CD14-positive monocyte (primary cell): ENCODE measurements at regions not wholly inside any gene's neighbourhood (a gene's known extent, or its start where the extent isn't known, plus 50 kb on each side); places are given as distances from the start of the nearest gene placed in this dataset.
A peak's percentile ranks its signal among the peaks of the same experiment; 100 is the strongest.

ENCODE experiments used
- DNase-seq, 3 donors: peaks; one replicate each; pipeline ENCODE4 v3.0.0-alpha.2; 2011 to 2022
- H2AFZ ChIP-seq: 2 replicates; pipeline ENCODE4 v1.6.0; 2012; ENCODE audit warnings: mild to moderate bottlenecking, low read depth, low read length, inconsistent platforms; ENCODE audit not compliant: insufficient read depth, poor library complexity, severe bottlenecking
- H3K27ac ChIP-seq, 2 donors: 1 replicate in 1 of 2; 2 replicates in 1 of 2; pipeline ENCODE4 v1.5.1; 2012 to 2013; ENCODE audit warnings: low read length in 2 of 2, control low read depth in 1 of 2, inconsistent platforms in 1 of 2, low read depth in 1 of 2, mild to moderate bottlenecking in 1 of 2
- H3K27me3 ChIP-seq, 2 donors: one replicate each; pipeline versions ENCODE4 v1.6.0 to v1.6.1; 2011 to 2013; ENCODE audit warnings: low read length in 2 of 2; ENCODE audit not compliant: control insufficient read depth in 2 of 2, insufficient read depth in 2 of 2
- H3K36me3 ChIP-seq, 2 donors: replicated peaks in 1 of 2; 1 replicate in 1 of 2; 2 replicates in 1 of 2; pipeline versions ENCODE4 v1.5.1 to v1.6.1; 2012 to 2013; ENCODE audit warnings: low read length in 2 of 2, control low read depth in 1 of 2, inconsistent platforms in 1 of 2, mild to moderate bottlenecking in 1 of 2; ENCODE audit not compliant: insufficient read depth in 2 of 2, control insufficient read depth in 1 of 2
- H3K4me1 ChIP-seq, 2 donors: 1 replicate in 1 of 2; 2 replicates in 1 of 2; pipeline versions ENCODE4 v1.5.1 to v1.6.1; 2012 to 2013; ENCODE audit warnings: low read length in 2 of 2, control low read depth in 1 of 2, inconsistent platforms in 1 of 2, mild to moderate bottlenecking in 1 of 2, moderate library complexity in 1 of 2; ENCODE audit not compliant: insufficient read depth in 2 of 2, control insufficient read depth in 1 of 2
- H3K4me2 ChIP-seq: replicated peaks from 2 replicates; pipeline ENCODE3; 2012; ENCODE audit warnings: low read length, moderate library complexity, mild to moderate bottlenecking; ENCODE audit not compliant: poor library complexity, severe bottlenecking; ENCODE audit errors: extremely low read depth
- H3K4me3 ChIP-seq, 3 experiments: fragments of 200-600 bp in 1 of 3; sonication (generic) in 1 of 3; replicated peaks in 1 of 3; 1 replicate in 2 of 3; 2 replicates in 1 of 3; pipeline ENCODE4 v1.5.1; 2011 to 2013; ENCODE audit warnings: low read length in 3 of 3, mild to moderate bottlenecking in 3 of 3, control low read depth in 2 of 3, low read depth in 2 of 3, inconsistent platforms in 1 of 3, moderate library complexity in 1 of 3
- H3K79me2 ChIP-seq: 2 replicates; pipeline ENCODE4 v1.6.0; 2012; ENCODE audit warnings: mild to moderate bottlenecking, control low read depth, inconsistent platforms, low read length, moderate library complexity; ENCODE audit not compliant: insufficient read depth
- H3K9ac ChIP-seq: 2 replicates; pipeline ENCODE4 v1.6.0; 2017; ENCODE audit warnings: low read length, mild to moderate bottlenecking; ENCODE audit not compliant: insufficient read depth, poor library complexity, severe bottlenecking
- H3K9me3 ChIP-seq, 2 donors: replicated peaks in 1 of 2; 1 replicate in 1 of 2; 2 replicates in 1 of 2; pipeline versions ENCODE4 v1.5.1 to v1.6.1; 2012 to 2013; ENCODE audit warnings: low read length in 2 of 2, control low read depth in 1 of 2; ENCODE audit not compliant: control insufficient read depth in 1 of 2, insufficient read depth in 1 of 2
- H4K20me1 ChIP-seq: 2 replicates; pipeline ENCODE4 v1.6.0; 2012; ENCODE audit warnings: mild to moderate bottlenecking, low read length, control low read depth, moderate library complexity; ENCODE audit not compliant: insufficient read depth
- H3K27ac Mint-ChIP-seq, 7 donors: one replicate each; pipeline ENCODE4 v1.8.0; 2020; ENCODE audit warnings: mild to moderate bottlenecking in 7 of 7, mixed read lengths in 7 of 7, moderate library complexity in 6 of 7, inconsistent platforms in 2 of 7
- H3K27me3 Mint-ChIP-seq, 3 donors: one replicate each; pipeline ENCODE4 v1.8.0; 2021 to 2022; ENCODE audit warnings: low read depth in 3 of 3, mild to moderate bottlenecking in 3 of 3, mixed read lengths in 3 of 3, moderate library complexity in 3 of 3, inconsistent platforms in 1 of 3
- H3K36me3 Mint-ChIP-seq, 2 donors: one replicate each; pipeline ENCODE4 v1.8.0; 2020; ENCODE audit warnings: mixed read lengths in 2 of 2, inconsistent platforms in 1 of 2, mild to moderate bottlenecking in 1 of 2
- H3K4me1 Mint-ChIP-seq: one replicate; pipeline ENCODE4 v1.8.0; 2020; ENCODE audit warnings: mild to moderate bottlenecking, mixed read lengths
- H3K4me3 Mint-ChIP-seq, 2 donors: one replicate each; pipeline ENCODE4 v1.8.0; 2020; ENCODE audit warnings: mild to moderate bottlenecking in 2 of 2, mixed read lengths in 2 of 2, moderate library complexity in 1 of 2
- H3K9me3 Mint-ChIP-seq, 7 donors: one replicate each; pipeline ENCODE4 v1.8.0; 2020 to 2022; ENCODE audit warnings: mixed read lengths in 7 of 7, mild to moderate bottlenecking in 6 of 7, moderate library complexity in 6 of 7, inconsistent platforms in 2 of 7
- CTCF ChIP-seq: fragments of 200-600 bp; IDR thresholded peaks from one replicate; pipeline ENCODE4 v1.8.0; 2022; ENCODE audit warnings: antibody characterized with exemption, mild to moderate bottlenecking
- WGBS: methylation state at CpG from one replicate; pipeline ENCODE4 v1.1.5; 2013; ENCODE audit warnings: missing lambda C conversion rate; ENCODE audit not compliant: insufficient coverage; 5-methylcytosine and 5-hydroxymethylcytosine counted together
- intact Hi-C, 2 donors: fragments of 100-400 bp; cut with micrococcal nuclease; formaldehyde crosslinking; loops; one replicate each; pipeline versions ENCODE4 v1.15.0 to v1.15.1; 2023

GRCh38 chr2:120974950-120975349 lies 239.3 kb downstream of the GLI2 start:
- TF ChIP-seq CTCF, result no peak
- 100% methylated on average over 4 of the region's 4 CpGs for WGBS
- no peaks in the 10 kb centered on the region for H3K79me2 ChIP-seq
- intact Hi-C loops, result no loop called here
- H4K20me1 ChIP-seq, result no peaks in the 10 kb centered on the region
- Mint-ChIP-seq H3K27me3 (peaks cover 0 to 7% (median 4%) of the 10 kb centered on the region in 3 donors), H3K36me3 (no peaks in the 10 kb centered on the region), H3K27ac (peak overlapping the region in 1 of 7 donors; percentile 27), H3K4me3 (no peak overlapping the region), H3K9me3 (peaks cover 0 to 3% (median under 1%) of the 10 kb centered on the region in 7 donors), H3K4me1 (no peaks in the 10 kb centered on the region)
- H3K4me3 ChIP-seq, result no peak overlapping the region
- no peaks in the 10 kb centered on the region for H3K36me3 ChIP-seq
- no peak overlapping the region for H3K9ac ChIP-seq
- DNase-seq, result no peak
- H3K4me1 ChIP-seq, result no peaks in the 10 kb centered on the region
- no peaks in the 10 kb centered on the region for H3K9me3 ChIP-seq
- H2AFZ ChIP-seq, result no peak overlapping the region
- no peak overlapping the region for H3K4me2 ChIP-seq
- no peak overlapping the region for H3K27ac ChIP-seq
- H3K27me3 ChIP-seq, result no peaks in the 10 kb centered on the region

GRCh38 chr2:120976501-120977307 lies 241.0 kb downstream of the GLI2 start:
- H3K9me3 Mint-ChIP-seq, result peaks cover 0 to 3% (median 0%) of the 10 kb centered on the region in 7 donors
- Histone ChIP-seq H4K20me1 (no peaks in the 10 kb centered on the region), H3K4me3 (no peak overlapping the region), H3K4me1 (no peaks in the 10 kb centered on the region), H3K4me2 (no peak overlapping the region), H2AFZ (no peak overlapping the region), H3K27ac (no peak overlapping the region), H3K9me3 (no peaks in the 10 kb centered on the region), H3K9ac (no peak overlapping the region), H3K27me3 (no peaks in the 10 kb centered on the region), H3K36me3 (no peaks in the 10 kb centered on the region), H3K79me2 (no peaks in the 10 kb centered on the region)
- H3K27me3 Mint-ChIP-seq, result peaks cover 0 to 7% (median 4%) of the 10 kb centered on the region in 3 donors
- no peak for TF ChIP-seq CTCF
- WGBS, result 98% methylated on average over 10 of the region's 12 CpGs
- H3K27ac Mint-ChIP-seq, result no peak overlapping the region
- no peaks in the 10 kb centered on the region for H3K36me3 Mint-ChIP-seq
- no peaks in the 10 kb centered on the region for H3K4me1 Mint-ChIP-seq
- intact Hi-C loops, result no loop called here
- DNase-seq, result no peak
- no peak overlapping the region for H3K4me3 Mint-ChIP-seq
